Nephron progenitor cell (in vitro differentiated cells): ENCODE measurements at regions not wholly inside any gene's neighbourhood (a gene's known extent, or its start where the extent isn't known, plus 50 kb on each side); places are given as distances from the start of the nearest gene placed in this dataset.

Experiments used
- DNase-seq: peaks from one replicate; pipeline ENCODE4 v3.0.0; 2021
- H3K27ac Mint-ChIP-seq: 2 replicates; pipeline ENCODE4 v1.8.0; 2021; ENCODE audit warnings: mild to moderate bottlenecking, moderate library complexity, mixed read lengths
- H3K27me3 Mint-ChIP-seq: 2 replicates; pipeline ENCODE4 v1.8.0; 2021; ENCODE audit warnings: mild to moderate bottlenecking, low read depth, mixed read lengths; ENCODE audit not compliant: poor library complexity
- H3K36me3 Mint-ChIP-seq: 2 replicates; pipeline ENCODE4 v1.8.0; 2021; ENCODE audit warnings: low read depth, mixed read lengths
- H3K4me1 Mint-ChIP-seq: 2 replicates; pipeline ENCODE4 v1.8.0; 2021; ENCODE audit warnings: mixed read lengths
- H3K4me3 Mint-ChIP-seq: 2 replicates; pipeline ENCODE4 v1.8.0; 2021; ENCODE audit warnings: mild to moderate bottlenecking, moderate library complexity, mixed read lengths
- H3K9me3 Mint-ChIP-seq: 2 replicates; pipeline ENCODE4 v1.8.0; 2021; ENCODE audit warnings: mild to moderate bottlenecking, moderate library complexity, mixed read lengths
- CTCF ChIP-seq: fragments of 200-600 bp; sonication (generic); IDR thresholded peaks from 2 replicates; pipeline ENCODE4 v1.5.0; 2021; ENCODE audit warnings: antibody characterized with exemption

- DNase-seq = no peak
- H3K9me3 Mint-ChIP-seq = no peaks in the 10 kb centered on the region
These were observed 117.3 kb upstream of the LYSMD4 start for GRCh38 chr15:99850517-99850916.

GRCh38 chr15:99845009-99845408, 111.8 kb upstream of the LYSMD4 start:
- Mint-ChIP-seq H3K4me1 (no peaks in the 10 kb centered on the region), H3K9me3 (no peaks in the 10 kb centered on the region), H3K4me3 (no peak overlapping the region), H3K36me3 (no peaks in the 10 kb centered on the region), H3K27me3 (peaks cover 9% of the 10 kb centered on the region), H3K27ac (no peak overlapping the region)
- DNase-seq = no peak
- no peak for TF ChIP-seq CTCF

More at GRCh38 chr15:99850517-99850916, 117.3 kb upstream of the LYSMD4 start:
- Mint-ChIP-seq H3K27ac (no peak overlapping the region), H3K36me3 (no peaks in the 10 kb centered on the region), H3K4me1 (no peaks in the 10 kb centered on the region), H3K27me3 (peaks cover 3% of the 10 kb centered on the region), H3K4me3 (no peak overlapping the region)
- no peak for TF ChIP-seq CTCF

- Mint-ChIP-seq H3K4me3 (no peak overlapping the region), H3K9me3 (no peaks in the 10 kb centered on the region), H3K27me3 (peaks cover 9% of the 10 kb centered on the region), H3K27ac (no peak overlapping the region), H3K36me3 (no peaks in the 10 kb centered on the region), H3K4me1 (no peaks in the 10 kb centered on the region)
- TF ChIP-seq CTCF = no peak
- DNase-seq = no peak
These were observed 110.9 kb upstream of the LYSMD4 start for GRCh38 chr15:99844150-99844549.

GRCh38 chr15:99842071-99842470, 108.8 kb upstream of the LYSMD4 start:
- DNase-seq = no peak
- H3K9me3 Mint-ChIP-seq = no peaks in the 10 kb centered on the region
- no peak overlapping the region for H3K4me3 Mint-ChIP-seq
- H3K27ac Mint-ChIP-seq = no peak overlapping the region
- H3K27me3 Mint-ChIP-seq = peaks cover 9% of the 10 kb centered on the region
- H3K4me1 Mint-ChIP-seq = no peaks in the 10 kb centered on the region
- no peaks in the 10 kb centered on the region for H3K36me3 Mint-ChIP-seq
- no peak for TF ChIP-seq CTCF

- peaks cover 11% of the 10 kb centered on the region for H3K27me3 Mint-ChIP-seq
- no peak overlapping the region for H3K27ac Mint-ChIP-seq
- H3K9me3 Mint-ChIP-seq = peaks cover 20% of the 10 kb centered on the region
- no peak overlapping the region for H3K4me3 Mint-ChIP-seq
- peaks cover 7% of the 10 kb centered on the region for H3K36me3 Mint-ChIP-seq
- no peaks in the 10 kb centered on the region for H3K4me1 Mint-ChIP-seq
- DNase-seq = no peak
- TF ChIP-seq CTCF = no peak
These were observed 93.0 kb upstream of the LYSMD4 start for GRCh38 chr15:99826157-99826780.

- H3K4me1 Mint-ChIP-seq = no peaks in the 10 kb centered on the region
- no peak overlapping the region for H3K4me3 Mint-ChIP-seq
- peaks cover 7% of the 10 kb centered on the region for H3K9me3 Mint-ChIP-seq
- peaks cover 7% of the 10 kb centered on the region for H3K36me3 Mint-ChIP-seq
- TF ChIP-seq CTCF = no peak
- no peak overlapping the region for H3K27ac Mint-ChIP-seq
- no peak for DNase-seq
- peaks cover 6% of the 10 kb centered on the region for H3K27me3 Mint-ChIP-seq
These were observed 90.1 kb upstream of the LYSMD4 start for GRCh38 chr15:99823346-99823745.
